GM23338 (cell line): ENCODE measurements at regions not wholly inside any gene's neighbourhood (a gene's known extent, or its start where the extent isn't known, plus 50 kb on each side); places are given as distances from the start of the nearest gene placed in this dataset.

ENCODE experiments used
- CREB1 ChIP-seq: fragments of 250-450 bp; sonication (Bioruptor Pico); IDR thresholded peaks from 2 replicates; pipeline ENCODE4 v1.5.0; 2020; ENCODE audit warnings: low read depth, mild to moderate bottlenecking, moderate library complexity
- CTCF ChIP-seq, 2 experiments: fragments of 200-600 bp in 1 of 2; sonication (generic) in 1 of 2; conservative IDR thresholded peaks; 2 replicates each; pipeline versions ENCODE4 v1.5.1 to v1.6.1; 2016 to 2017; ENCODE audit warnings: antibody characterized with exemption in 2 of 2, low read depth in 2 of 2, mild to moderate bottlenecking in 2 of 2, moderate library complexity in 1 of 2
- ETS1 ChIP-seq: IDR thresholded peaks from 2 replicates; pipeline ENCODE4 v1.6.1; 2016; ENCODE audit warnings: antibody characterized with exemption
- EZH2 ChIP-seq: fragments of 200-600 bp; sonication (generic); IDR thresholded peaks from one replicate; pipeline ENCODE4 v1.8.0; 2017; ENCODE audit warnings: antibody characterized with exemption, mild to moderate bottlenecking, low read depth; ENCODE audit not compliant: unreplicated experiment
- EZH2phosphoT487 ChIP-seq: fragments of 200-600 bp; sonication (generic); IDR thresholded peaks from one replicate; pipeline ENCODE4 v1.8.1; 2018; ENCODE audit warnings: antibody characterized with exemption; ENCODE audit not compliant: unreplicated experiment
- JUNB ChIP-seq: IDR thresholded peaks from one replicate; pipeline ENCODE4 v1.6.1; 2016; ENCODE audit warnings: antibody characterized with exemption; ENCODE audit not compliant: unreplicated experiment
- NANOG ChIP-seq: IDR thresholded peaks from 2 replicates; pipeline ENCODE4 v1.6.1; 2016; ENCODE audit warnings: antibody characterized with exemption, borderline replicate concordance
- POLR2AphosphoS5 ChIP-seq: IDR thresholded peaks from 2 replicates; pipeline ENCODE4 v1.6.1; 2016; ENCODE audit warnings: antibody characterized with exemption, low read depth
- REST ChIP-seq: IDR thresholded peaks from one replicate; pipeline ENCODE4 v1.6.1; 2018; ENCODE audit warnings: antibody characterized with exemption; ENCODE audit not compliant: unreplicated experiment
- STAT1 ChIP-seq: IDR thresholded peaks from one replicate; pipeline ENCODE4 v1.6.1; 2016; ENCODE audit warnings: antibody characterized with exemption; ENCODE audit not compliant: unreplicated experiment
- ZNF114 ChIP-seq: fragments of 250-450 bp; sonication (Bioruptor Pico); IDR thresholded peaks from 2 replicates; pipeline ENCODE4 v1.5.0; 2020; ENCODE audit warnings: mild to moderate bottlenecking, moderate library complexity
- ZNF331 ChIP-seq: fragments of 250-450 bp; sonication (Bioruptor Pico); IDR thresholded peaks from 2 replicates; pipeline ENCODE4 v1.5.0; 2020; ENCODE audit warnings: low read depth, mild to moderate bottlenecking, moderate library complexity
- ZNF462 ChIP-seq: fragments of 250-450 bp; sonication (Bioruptor Pico); IDR thresholded peaks from 2 replicates; pipeline ENCODE4 v1.5.0; 2020; ENCODE audit warnings: mild to moderate bottlenecking, moderate library complexity

GRCh38 chr10:78184851-78185692 lies 151.4 kb downstream of the RPS24 start:
- TF ChIP-seq CTCF (conservative IDR thresholded peaks at IDR 0.05; ENCODE audit: low read depth in 2 of 2) (no peak), EZH2 (no peak), EZH2phosphoT487 (no peak), JUNB (no peak), STAT1 (no peak), CREB1 (no peak), POLR2AphosphoS5 (no peak), ZNF331 (CRISPR knock-in tag) (no peak), REST (no peak), ETS1 (no peak), NANOG (no peak), ZNF114 (CRISPR knock-in tag) (no peak), ZNF462 (CRISPR knock-in tag) (no peak)
